GM19467 (cell line): ENCODE measurements at regions not wholly inside any gene's neighbourhood (a gene's known extent, or its start where the extent isn't known, plus 50 kb on each side); places are given as distances from the start of the nearest gene placed in this dataset.

Experiments used
- ATAC-seq: cut with Tn5 transposase; IDR thresholded peaks from one replicate; pipeline ENCODE4 v1.9.1; 2021; ENCODE audit warnings: mild to moderate bottlenecking, moderate library complexity; ENCODE audit not compliant: unreplicated experiment

GRCh38 chr1:56168176-56168575, 411.2 kb downstream of the PLPP3 start:
- no peak for ATAC-seq

GRCh38 chr1:56167596-56167995, 411.8 kb downstream of the PLPP3 start:
- no peak for ATAC-seq

- ATAC-seq: no peak
Observed at GRCh38 chr1:56160773-56161315, 418.5 kb downstream of the PLPP3 start.

DNA sequence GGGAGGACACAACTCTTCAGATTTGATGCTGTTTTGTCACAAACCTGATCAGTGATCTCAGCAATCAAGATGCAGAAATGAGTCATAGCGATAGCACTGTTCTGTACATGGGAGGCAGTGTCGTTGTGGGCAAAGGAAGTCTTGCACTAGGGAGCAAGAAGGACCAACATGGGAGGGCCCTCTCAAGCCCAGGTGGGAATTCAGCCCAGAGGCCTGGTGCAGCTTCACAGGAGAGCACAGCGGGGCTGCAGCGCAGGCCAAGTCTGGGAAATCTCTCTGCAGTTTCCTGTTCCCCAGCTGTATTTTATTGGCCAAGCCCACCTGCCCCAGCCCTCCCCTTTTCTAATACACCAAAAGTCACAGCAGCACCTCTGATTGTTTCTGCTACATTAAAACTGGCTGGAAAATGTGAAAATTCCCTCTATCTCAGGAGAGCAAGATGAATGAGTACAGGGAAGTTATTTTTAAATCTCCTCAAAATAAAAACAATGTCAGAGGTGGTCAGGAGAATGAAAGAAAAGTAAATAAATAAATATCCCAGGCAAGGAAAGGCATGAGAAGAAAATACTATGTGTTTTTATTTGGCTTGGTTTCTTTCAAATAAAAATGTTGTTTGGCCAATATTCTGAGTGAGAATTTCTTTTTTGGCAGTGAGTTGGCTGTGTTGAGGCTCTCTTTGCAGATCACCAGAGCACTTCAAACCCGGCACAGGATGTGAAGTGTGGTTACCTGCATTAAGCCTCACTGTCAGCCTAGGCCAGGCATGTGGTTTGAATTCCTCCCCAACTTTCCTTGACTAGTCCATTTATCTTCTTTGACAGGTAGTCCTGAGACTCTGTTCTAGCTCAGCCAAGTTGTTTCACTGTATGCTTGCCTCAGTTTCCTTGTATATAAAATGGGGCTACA, 422.1 kb downstream of the PLPP3 start:
- ATAC-seq: no peak

DNA sequence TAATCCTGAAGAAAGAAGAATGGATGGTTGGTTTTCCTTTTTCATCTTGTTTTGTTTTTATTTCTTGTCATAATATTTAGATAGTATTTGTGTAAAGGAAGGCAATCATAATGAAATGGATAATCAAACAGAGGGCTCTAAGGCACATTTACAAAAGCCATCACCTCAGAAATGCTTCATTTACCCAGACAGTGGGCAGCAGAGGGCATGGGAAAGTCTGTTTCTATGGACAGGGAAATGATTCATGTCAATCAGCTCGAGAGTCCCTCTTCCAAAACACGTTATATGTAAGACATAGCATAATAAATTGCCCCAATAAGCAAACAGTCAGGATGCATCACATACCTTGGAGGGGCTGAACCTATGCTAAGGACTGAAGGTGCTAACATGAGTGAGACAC, 426.1 kb downstream of the PLPP3 start:
- ATAC-seq: no peak

- no peak for ATAC-seq
Observed at GRCh38 chr1:56152635-56153034, 426.7 kb downstream of the PLPP3 start.

DNA sequence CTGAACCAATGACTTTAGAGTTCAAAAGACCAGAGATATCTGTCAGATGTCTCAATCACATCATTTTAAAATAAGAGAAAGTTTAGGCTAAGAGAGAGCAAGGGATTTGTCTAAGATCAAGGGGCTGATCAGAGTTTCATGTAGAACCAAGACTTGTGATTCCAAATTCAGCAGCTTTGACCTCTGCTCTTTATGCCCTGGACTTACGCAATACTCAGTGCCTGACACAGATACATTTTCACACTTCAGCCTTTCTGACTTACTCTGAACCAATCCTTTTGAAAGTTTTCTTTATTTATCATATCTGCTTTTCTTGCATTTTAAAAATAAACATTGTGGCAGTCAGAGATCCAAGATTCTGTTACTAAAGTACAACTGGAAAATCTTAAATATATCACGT, 428.0 kb downstream of the PLPP3 start:
- ATAC-seq: no peak

DNA sequence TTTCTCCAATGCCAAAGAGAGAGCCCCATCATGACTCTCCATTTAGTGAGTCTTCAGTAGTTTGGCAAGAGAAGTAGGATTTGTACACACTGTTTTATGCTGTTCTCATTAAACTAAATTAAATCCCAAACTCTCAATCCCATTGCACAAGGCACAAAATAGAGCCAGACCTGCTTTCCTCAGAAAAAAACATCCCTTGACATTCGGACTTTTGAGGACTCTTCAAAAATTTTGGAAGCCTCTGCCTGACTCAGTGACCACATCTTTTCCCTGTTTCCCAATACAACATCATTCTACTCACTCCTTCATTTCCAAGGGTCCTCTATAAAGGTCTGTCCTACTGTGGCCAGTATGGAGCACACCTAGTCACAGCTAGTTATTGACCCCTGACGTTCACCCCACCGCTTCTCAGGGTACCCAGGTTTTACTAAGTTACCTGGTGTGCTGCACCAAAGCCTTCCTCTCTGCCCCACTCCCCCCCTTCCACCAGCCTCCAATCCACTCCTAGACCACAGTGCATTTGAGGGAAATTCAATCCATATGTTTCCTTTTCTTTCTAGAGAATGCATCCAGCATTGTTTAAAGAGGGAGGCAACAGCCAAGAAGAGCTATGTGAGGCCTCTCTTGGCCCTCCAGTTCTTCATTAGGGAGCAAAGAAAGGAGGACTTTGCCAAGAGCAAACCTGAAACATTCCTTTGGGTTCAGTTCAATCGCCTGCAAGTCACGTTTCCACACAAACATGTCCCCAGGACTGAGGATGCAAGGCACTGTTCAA, 428.7 kb downstream of the PLPP3 start:
- no peak for ATAC-seq

- no peak for ATAC-seq
Observed at GRCh38 chr1:56149761-56150160, 429.6 kb downstream of the PLPP3 start.

GRCh38 chr1:56148326-56149193, 430.8 kb downstream of the PLPP3 start:
- no peak for ATAC-seq

- no peak for ATAC-seq
Observed at GRCh38 chr1:56147459-56147858, 431.9 kb downstream of the PLPP3 start.

GRCh38 chr1:56147034-56147433, 432.3 kb downstream of the PLPP3 start:
- ATAC-seq: no peak

GRCh38 chr1:56146449-56146848, 432.9 kb downstream of the PLPP3 start:
- ATAC-seq: no peak

GRCh38 chr1:56145581-56145980, 433.8 kb downstream of the PLPP3 start:
- ATAC-seq: no peak

GRCh38 chr1:56142301-56142700, 437.1 kb downstream of the PLPP3 start:
- no peak for ATAC-seq

DNA sequence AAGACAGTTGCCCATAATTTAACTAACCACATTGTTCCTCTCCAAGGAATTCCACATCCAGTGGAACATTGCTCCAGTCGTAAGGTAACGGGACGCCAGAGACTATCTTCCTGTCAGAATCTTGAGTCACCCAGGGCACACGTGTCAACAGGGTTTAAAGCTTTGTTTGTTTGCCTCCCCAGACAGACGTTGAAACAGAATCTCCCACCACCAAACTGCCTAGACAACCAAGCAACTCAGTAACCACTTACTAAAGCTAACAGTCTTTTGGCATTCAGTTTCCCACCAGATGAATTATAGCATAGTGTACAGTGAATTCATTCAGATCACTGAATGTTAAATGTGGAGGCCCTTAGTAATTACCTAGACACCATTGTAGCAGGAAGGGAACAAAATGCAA, 439.5 kb downstream of the PLPP3 start:
- no peak for ATAC-seq

- no peak for ATAC-seq
Observed at GRCh38 chr1:56137521-56138505, 441.6 kb downstream of the PLPP3 start.

- ATAC-seq: no peak
Observed at GRCh38 chr1:56137090-56137489, 442.3 kb downstream of the PLPP3 start.

DNA sequence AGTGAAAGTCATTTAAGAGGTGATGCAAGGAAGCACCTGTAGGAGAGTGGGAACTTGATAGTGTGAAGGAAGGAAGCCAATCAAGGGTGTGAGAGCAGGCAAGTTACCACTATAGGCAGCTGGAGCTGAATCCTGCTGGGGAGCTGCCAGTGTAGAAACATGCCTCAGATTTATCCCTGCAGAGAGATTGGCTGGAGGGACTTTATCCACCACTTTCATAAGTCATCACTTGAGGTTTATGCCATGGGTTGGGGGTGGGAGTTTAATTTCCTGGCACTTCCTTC, 443.6 kb downstream of the PLPP3 start:
- no peak for ATAC-seq
